IMR-90 (cell line): ENCODE measurements at regions not wholly inside any gene's neighbourhood (a gene's known extent, or its start where the extent isn't known, plus 50 kb on each side); places are given as distances from the start of the nearest gene placed in this dataset.

Source experiments
- CEBPB ChIP-seq: IDR thresholded peaks from 2 replicates; pipeline ENCODE4 v1.6.1; 2012; ENCODE audit warnings: low read depth, low read length, improper control_type of control experiment
- FOS ChIP-seq: fragments of 150-350 bp; IDR thresholded peaks from 2 replicates; pipeline ENCODE4 v1.6.1; 2016; ENCODE audit warnings: low read depth, low read length
- MAFK ChIP-seq: IDR thresholded peaks from 2 replicates; pipeline ENCODE4 v1.6.1; 2012; ENCODE audit warnings: low read depth, low read length, improper control_type of control experiment
- MXI1 ChIP-seq: IDR thresholded peaks from 2 replicates; pipeline ENCODE4 v1.6.1; 2012; ENCODE audit warnings: low read depth, mild to moderate bottlenecking, low read length, moderate library complexity, borderline replicate concordance
- POLR2A ChIP-seq: IDR thresholded peaks from 2 replicates; pipeline ENCODE4 v1.6.1; 2012; ENCODE audit warnings: mild to moderate bottlenecking, low read depth, low read length
- RAD21 ChIP-seq: IDR thresholded peaks from 2 replicates; pipeline ENCODE4 v1.6.1; 2012; ENCODE audit warnings: low read length, improper control_type of control experiment
- RCOR1 ChIP-seq: IDR thresholded peaks from 2 replicates; pipeline ENCODE4 v1.6.1; 2012; ENCODE audit warnings: mild to moderate bottlenecking, low read length, improper control_type of control experiment; ENCODE audit not compliant: insufficient replicate concordance
- TF ChIP-seq, protein P1 (sequence below): conservative IDR thresholded peaks from 2 replicates; pipeline ENCODE4 v1.5.1; 2012; ENCODE audit warnings: mild to moderate bottlenecking, low read depth, low read length, improper control_type of control experiment
- TF ChIP-seq, protein P2 (sequence below): fragments of 150-350 bp; IDR thresholded peaks from 2 replicates; pipeline ENCODE4 v1.6.1; 2016; ENCODE audit warnings: low read depth, mild to moderate bottlenecking, low read length, moderate library complexity, borderline replicate concordance

DNA sequence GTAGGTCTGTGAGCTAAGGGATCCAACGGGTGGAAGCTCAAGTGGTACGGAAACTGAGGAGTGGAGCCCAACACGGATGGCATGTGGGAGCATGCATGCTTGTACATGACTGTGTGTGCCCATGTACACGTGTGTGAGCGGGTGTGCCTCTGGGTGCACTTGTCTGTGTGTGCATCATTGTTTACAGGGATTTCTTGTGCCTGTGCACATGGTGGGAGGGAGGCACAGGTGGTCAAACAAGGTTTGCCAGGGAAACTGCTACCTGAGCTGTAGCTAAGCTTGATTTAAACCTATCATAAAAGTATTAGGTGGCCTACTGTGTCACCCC is 122.5 kb upstream of the MAMLD1 start:
- no peak for TF ChIP-seq RCOR1
- no peak for TF ChIP-seq POLR2A
- TF ChIP-seq, protein P1, sequence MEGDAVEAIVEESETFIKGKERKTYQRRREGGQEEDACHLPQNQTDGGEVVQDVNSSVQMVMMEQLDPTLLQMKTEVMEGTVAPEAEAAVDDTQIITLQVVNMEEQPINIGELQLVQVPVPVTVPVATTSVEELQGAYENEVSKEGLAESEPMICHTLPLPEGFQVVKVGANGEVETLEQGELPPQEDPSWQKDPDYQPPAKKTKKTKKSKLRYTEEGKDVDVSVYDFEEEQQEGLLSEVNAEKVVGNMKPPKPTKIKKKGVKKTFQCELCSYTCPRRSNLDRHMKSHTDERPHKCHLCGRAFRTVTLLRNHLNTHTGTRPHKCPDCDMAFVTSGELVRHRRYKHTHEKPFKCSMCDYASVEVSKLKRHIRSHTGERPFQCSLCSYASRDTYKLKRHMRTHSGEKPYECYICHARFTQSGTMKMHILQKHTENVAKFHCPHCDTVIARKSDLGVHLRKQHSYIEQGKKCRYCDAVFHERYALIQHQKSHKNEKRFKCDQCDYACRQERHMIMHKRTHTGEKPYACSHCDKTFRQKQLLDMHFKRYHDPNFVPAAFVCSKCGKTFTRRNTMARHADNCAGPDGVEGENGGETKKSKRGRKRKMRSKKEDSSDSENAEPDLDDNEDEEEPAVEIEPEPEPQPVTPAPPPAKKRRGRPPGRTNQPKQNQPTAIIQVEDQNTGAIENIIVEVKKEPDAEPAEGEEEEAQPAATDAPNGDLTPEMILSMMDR, result no peak
- TF ChIP-seq MAFK, result no peak
- no peak for TF ChIP-seq MXI1
- TF ChIP-seq CEBPB, result no peak
- no peak for TF ChIP-seq FOS
- TF ChIP-seq, protein P2, sequence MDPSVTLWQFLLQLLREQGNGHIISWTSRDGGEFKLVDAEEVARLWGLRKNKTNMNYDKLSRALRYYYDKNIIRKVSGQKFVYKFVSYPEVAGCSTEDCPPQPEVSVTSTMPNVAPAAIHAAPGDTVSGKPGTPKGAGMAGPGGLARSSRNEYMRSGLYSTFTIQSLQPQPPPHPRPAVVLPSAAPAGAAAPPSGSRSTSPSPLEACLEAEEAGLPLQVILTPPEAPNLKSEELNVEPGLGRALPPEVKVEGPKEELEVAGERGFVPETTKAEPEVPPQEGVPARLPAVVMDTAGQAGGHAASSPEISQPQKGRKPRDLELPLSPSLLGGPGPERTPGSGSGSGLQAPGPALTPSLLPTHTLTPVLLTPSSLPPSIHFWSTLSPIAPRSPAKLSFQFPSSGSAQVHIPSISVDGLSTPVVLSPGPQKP, result no peak
- TF ChIP-seq RAD21, result no peak
